Dedifferentiated amniotic fluid mesenchymal stem cell (primary cell): ENCODE measurements at regions not wholly inside any gene's neighbourhood (a gene's known extent, or its start where the extent isn't known, plus 50 kb on each side); places are given as distances from the start of the nearest gene placed in this dataset.
"Not testable (repeated sequence)": the region's sequence is repeated elsewhere in the genome, so short reads cannot be mapped to it uniquely, and the experiment has no call there.

Experiments used
- DNase-seq: peaks from one replicate; pipeline ENCODE4 v3.0.0-alpha.2; 2016; ENCODE audit errors: extremely low spot score

DNA sequence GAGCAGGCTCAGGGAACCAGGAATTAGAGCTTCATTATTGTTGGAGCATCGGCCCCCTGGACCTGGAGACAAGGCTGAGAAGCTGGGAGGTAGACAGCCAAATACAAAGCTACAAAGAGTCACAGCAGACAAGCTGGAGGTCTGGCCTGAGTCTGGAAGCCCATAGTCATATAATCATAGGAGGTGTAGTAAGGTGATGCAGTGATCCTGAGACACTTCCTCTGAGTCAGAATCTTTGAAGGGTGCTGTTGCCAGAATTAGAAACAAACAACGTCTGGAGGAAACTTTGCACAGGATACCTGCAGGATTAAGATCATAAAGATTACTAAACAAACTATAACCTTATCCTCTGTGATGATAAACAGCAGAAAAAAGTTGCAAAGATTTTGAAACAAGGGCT, 213.8 kb downstream of the DSC3 start:
- no peak for DNase-seq

DNA sequence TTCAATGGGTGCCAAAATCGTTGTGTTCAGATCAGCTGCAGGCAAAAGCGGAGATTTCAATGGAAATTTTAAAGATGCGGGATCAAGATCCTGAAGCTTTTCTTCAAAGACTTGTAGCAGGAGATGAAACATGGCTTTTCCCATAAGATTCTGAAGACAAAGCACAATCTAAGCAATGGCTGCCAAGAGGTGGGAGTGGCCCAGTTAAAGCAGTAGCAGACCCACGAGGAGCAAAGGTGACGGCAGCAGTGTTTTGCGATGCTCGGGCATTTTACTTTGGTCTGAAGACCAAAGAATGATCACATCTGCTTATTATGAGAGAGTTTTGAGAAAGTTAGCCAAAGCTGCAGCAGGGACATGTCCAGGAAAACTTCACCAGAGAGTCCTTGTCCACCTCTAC, 222.9 kb downstream of the DSC3 start:
- DNase-seq, result no peak

DNA sequence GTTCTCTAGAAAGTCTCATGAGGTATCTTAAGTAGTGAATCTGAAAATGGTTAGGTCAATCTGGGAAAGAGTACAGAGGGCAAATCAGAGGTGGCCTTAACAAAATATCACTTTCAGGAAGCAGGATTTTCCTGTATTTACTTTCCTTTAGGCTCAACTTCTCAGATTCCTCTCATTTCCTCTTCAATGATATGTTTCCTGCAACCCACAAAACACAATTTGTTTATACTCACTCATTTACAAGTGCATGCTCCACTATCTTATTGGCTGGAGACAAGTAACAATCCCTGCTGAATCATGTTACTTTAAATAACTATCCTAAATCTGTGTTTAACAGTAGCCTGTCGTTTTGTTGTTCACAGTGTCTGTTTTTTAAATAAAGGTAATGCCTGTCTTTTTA, 228.1 kb downstream of the DSC3 start:
- no peak for DNase-seq

GRCh38 chr18:30811580-30811979, 231.0 kb downstream of the DSC3 start:
- no peak for DNase-seq

DNA sequence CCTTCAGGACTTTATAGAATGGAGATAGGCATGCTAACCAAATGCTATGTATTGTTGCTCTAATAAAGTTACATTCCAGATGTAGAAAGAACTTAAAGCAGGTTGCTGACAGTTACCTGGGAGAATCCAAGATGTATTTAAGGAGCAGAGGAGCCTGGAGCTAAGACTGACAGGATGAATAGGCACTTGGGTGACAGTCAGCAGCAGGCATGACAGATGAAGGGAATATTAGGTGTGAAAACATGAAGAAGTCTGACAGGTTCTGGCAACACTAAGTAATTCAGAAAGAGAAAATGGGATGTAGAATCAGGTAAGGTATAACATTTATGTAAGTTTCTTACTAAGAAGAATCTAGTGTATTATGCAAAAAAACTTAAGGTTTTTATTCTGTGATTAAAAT, 232.0 kb downstream of the DSC3 start:
- DNase-seq, result no peak

GRCh38 chr18:30806823-30807222, 235.7 kb downstream of the DSC3 start:
- no peak for DNase-seq

- DNase-seq, result no peak
These were observed 241.7 kb downstream of the DSC3 start for GRCh38 chr18:30800800-30801199.

DNA sequence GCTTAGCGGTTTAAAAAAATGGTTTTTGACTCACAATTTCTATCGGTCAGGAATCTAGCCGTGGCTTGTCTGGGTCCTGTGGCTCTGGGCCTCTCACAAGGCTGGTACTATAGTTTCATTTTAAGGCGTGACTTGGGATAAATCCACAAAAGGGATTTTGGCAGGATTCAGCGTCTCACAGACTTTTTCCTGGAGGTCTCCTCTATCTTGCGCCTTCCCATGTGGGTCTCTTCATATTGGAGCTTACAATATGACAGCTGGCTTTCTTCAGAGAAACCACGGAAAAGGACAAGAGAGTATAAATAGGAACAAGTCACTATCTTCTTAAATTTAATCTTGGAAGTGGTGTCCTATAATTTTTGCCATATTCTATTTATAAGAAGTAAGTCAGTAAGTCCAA, 250.5 kb downstream of the DSC3 start:
- no peak for DNase-seq

DNA sequence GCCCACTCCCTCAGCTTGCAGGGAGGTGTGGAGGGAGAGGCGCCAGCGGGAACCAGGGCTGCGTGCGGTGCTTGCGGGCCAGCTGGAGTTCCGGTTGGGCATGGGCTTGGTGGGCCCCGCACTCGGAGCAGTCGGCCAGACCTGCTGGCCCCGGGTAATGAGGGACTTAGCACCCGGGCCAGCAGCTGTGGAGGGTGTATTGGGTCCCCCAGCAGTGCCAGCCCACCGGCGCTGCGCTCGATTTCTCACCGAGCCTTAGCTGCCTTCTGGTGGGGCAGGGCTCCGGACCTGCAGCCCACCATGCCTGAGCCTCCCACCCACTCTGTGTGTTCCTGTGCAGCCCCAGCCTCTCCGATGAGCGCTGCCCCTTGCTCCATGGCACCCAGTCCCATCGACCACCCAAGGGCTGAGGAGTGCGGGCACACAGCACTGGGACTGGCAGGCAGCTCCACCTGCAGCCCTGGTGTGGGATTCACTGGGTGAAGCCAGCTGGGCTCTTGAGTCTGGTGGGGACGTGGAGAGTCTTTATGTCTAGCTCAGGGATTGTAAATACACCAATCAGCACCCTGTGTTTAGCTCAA, 254.0 kb downstream of the DSC3 start:
- not testable (repeated sequence) for DNase-seq

- DNase-seq, result no peak
These were observed 255.1 kb downstream of the DSC3 start for GRCh38 chr18:30787410-30787809.

- no peak for DNase-seq
These were observed 260.9 kb downstream of the DSC3 start for GRCh38 chr18:30781601-30782000.

- no peak for DNase-seq
These were observed 266.9 kb downstream of the DSC3 start for GRCh38 chr18:30775629-30776028.

DNA sequence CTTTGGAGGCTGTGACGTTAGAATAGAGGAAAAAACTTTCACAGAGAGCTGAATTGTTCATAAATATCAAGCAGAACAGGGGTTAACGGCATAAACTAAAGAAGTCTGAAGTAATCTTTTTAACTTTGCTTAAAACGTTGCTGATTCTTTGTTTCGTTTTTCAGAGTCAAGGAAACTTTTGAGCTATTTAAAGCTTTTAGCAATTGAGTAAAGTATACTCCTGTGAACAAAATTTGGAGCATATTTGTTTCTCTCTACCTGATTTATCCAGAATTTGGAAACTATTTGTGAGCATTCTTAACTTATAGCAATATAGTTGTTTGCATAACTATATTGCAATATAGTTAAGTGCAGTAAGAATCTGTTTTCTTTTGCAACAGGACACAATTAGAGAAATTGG, 270.4 kb downstream of the DSC3 start:
- DNase-seq, result not testable (repeated sequence)

GRCh38 chr18:30766053-30766452, 276.5 kb downstream of the DSC3 start:
- DNase-seq, result no peak

DNA sequence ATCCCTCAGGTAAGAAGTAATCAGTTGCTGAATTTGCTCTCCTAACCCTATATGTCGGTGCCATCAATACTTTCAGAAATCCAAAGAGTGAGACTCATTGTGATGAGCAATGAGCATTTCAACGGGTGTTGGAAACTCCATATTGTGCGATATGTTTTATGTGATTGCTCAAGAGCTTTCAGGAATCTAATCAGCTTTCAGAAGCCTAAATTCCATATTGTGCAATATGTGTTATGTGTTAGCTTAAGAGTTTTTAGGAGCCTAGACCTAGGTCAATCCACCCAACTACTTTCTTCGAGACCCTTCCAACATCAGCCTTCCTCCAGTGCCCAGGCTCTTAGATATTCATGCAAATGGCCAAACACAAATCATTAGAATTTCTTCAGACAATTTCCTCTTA, 277.3 kb downstream of the DSC3 start:
- DNase-seq, result no peak

DNA sequence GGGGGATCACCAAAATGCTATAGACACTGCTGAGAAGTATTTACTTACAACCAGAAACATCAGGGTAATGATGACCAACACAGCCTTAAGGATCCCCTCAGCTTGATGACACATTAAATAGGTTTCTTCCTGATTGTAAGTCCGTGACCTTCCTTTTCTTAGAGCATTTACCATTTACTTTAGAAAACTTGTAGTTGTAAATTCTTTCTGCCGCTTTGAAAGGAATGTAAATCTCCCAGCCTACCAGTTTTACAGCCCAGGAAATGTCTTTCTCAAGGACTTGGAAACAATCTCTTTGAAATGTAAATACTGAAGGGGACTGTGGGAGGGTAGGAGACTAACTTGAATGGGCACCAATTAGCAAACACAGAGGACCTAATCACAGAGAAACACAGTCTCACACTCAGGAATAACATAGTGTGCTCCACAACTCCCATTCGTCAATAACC, 278.6 kb downstream of the DSC3 start:
- no peak for DNase-seq

DNA sequence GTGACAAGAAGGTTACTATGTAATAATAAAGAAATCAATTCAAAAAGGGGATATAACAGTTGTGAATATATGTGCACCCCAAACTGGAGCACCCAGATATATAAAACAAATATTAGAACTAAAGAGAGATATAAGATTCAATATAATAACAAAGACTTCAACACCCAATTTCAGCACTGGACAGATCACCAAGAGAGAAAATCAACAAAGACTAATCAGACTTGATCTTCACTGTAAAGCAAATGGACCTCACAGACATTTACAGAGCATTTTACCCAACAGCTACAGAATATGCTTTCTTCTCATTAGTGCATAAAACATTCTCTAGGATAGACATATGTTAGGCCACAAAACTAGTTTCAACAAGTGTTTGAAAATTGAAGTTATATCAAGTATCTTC, 287.7 kb downstream of the DSC3 start:
- DNase-seq, result no peak

DNA sequence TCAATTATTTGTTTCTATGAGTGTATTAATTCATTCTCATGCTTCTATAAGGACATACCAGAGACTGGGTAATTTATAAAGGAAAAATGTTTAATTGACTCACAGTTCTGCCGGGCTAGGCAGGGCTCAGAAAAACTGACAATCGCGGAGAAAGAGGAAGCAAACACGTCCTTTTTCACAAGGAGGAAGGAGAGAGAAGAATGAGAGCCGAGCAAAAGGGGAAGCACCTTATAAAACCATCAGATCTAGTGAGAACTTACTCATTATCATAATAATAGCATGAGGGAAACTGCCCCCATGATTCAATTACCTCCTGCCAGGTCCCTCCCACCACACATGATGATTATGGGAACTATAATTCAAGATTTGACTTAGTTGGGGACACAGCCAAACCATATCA, 294.0 kb downstream of the DSC3 start:
- no peak for DNase-seq

- DNase-seq, result no peak
These were observed 296.3 kb downstream of the DSC3 start for GRCh38 chr18:30746224-30746623.

DNA sequence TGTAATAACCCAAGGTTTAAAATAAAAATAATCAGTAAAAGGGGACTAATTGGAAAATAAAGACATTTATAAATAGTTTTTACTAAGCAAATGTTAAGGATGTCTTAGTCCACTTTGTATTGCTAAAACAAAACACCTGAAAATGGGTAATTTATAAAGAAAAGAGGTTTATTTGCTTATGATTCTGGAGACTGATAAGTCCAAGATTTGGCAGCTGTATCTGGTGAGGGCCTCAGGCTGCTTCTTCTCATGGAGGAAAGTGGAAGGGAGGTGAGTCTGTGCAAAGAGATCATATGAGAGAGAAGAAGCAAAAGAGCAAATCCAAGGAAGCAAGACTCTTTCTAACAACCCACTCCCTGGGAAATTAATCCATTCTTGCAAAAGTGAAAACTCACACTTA, 299.5 kb downstream of the DSC3 start:
- no peak for DNase-seq

DNA sequence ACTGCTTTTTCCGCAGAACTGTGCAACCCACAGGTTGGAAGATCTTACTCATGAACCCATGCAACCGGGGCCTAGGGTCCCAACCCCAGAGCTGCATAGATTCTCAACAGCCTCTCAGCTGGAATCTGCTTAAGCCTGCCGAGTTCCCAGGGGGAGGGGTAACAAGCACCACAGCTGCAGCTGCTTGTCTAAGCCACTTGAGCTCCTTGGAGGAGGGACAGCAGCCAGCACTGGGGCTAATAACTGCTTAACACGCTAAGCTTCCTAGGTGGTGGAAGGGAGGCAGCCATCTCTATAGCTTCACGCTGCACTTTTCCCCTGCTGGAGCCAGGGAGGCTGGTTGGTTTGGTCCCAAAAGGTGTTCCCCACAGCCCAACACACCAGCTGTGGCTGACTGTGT, 311.6 kb downstream of the DSC3 start:
- no peak for DNase-seq

- DNase-seq, result no peak
These were observed 314.7 kb downstream of the DSC3 start for GRCh38 chr18:30727849-30728248.

GRCh38 chr18:30713299-30713698, 329.2 kb downstream of the DSC3 start:
- no peak for DNase-seq

- no peak for DNase-seq
These were observed 330.2 kb downstream of the DSC3 start for GRCh38 chr18:30712383-30712782.

DNA sequence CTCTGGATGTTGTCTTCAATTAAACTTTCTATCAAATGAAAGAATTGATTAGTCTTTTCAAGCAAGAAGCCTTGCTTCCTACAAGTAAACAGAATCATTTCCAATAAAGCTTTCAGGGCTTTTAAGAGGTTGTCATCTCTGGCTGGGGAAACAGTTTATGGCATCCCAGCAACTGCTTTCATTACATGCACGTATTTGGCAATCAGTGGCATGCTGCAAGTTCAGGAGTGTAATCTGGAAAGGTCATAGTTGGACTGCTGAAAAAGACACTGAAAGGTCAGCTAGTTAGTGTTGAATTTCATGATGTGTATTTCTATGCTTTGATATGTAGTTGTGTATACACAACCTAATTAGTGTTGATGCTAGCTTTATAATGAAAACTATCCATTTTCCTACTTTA, 332.9 kb downstream of the DSC3 start:
- DNase-seq, result no peak
